Left ventricle myocardium inferior (tissue), 1 donor: ENCODE measurements at regions not wholly inside any gene's neighbourhood (a gene's known extent, or its start where the extent isn't known, plus 50 kb on each side); places are given as distances from the start of the nearest gene placed in this dataset.

Source experiments
- DNase-seq: peaks from one replicate; pipeline ENCODE4 v3.0.0-alpha.2; 2020
- H3K27ac ChIP-seq: fragments of 200-600 bp; replicated peaks from 2 replicates; pipeline ENCODE4 v1.8.0; 2021
- H3K27me3 ChIP-seq: fragments of 200-600 bp; 2 replicates; pipeline ENCODE4 v1.8.0; 2021; ENCODE audit warnings: low read depth
- H3K36me3 ChIP-seq: fragments of 200-600 bp; 2 replicates; pipeline ENCODE4 v1.8.0; 2021
- H3K4me1 ChIP-seq: fragments of 200-600 bp; 2 replicates; pipeline ENCODE4 v1.8.0; 2021
- H3K4me3 ChIP-seq: fragments of 200-600 bp; 2 replicates; pipeline ENCODE4 v1.8.0; 2021; ENCODE audit warnings: mild to moderate bottlenecking, moderate library complexity
- H3K9me3 ChIP-seq: fragments of 200-600 bp; replicated peaks from 2 replicates; pipeline ENCODE4 v1.8.0; 2021
- CTCF ChIP-seq: fragments of 200-600 bp; IDR thresholded peaks from 2 replicates; pipeline ENCODE4 v1.8.0; 2021; ENCODE audit warnings: antibody characterized with exemption, mild to moderate bottlenecking, borderline replicate concordance
- intact Hi-C: fragments of 100-400 bp; cut with micrococcal nuclease; formaldehyde crosslinking; loops from one replicate; pipeline ENCODE4 v1.11.0; 2022
- donor health status: DM: no; HTN: yes; CAD: no; lungs with severe emphysema.

GRCh38 chr7:106957766-106958165 is 86.7 kb upstream of the PRKAR2B start:
- no peaks in the 10 kb centered on the region for H3K4me1 ChIP-seq
- H3K27ac ChIP-seq: no peak overlapping the region
- H3K9me3 ChIP-seq: peaks cover 3% of the 10 kb centered on the region
- H3K27me3 ChIP-seq: no peaks in the 10 kb centered on the region
- no peak for DNase-seq
- no peak for TF ChIP-seq CTCF
- H3K4me3 ChIP-seq: no peak overlapping the region
- intact Hi-C loops: no loop called here
- no peaks in the 10 kb centered on the region for H3K36me3 ChIP-seq

- Histone ChIP-seq H3K27me3 (no peaks in the 10 kb centered on the region), H3K4me1 (no peaks in the 10 kb centered on the region), H3K9me3 (peaks cover 3% of the 10 kb centered on the region), H3K36me3 (no peaks in the 10 kb centered on the region), H3K4me3 (no peak overlapping the region), H3K27ac (no peak overlapping the region)
- no peak for DNase-seq
- intact Hi-C loops: no loop called here
- TF ChIP-seq CTCF: peak; percentile 10
These were observed 84.8 kb upstream of the PRKAR2B start for GRCh38 chr7:106959753-106960152.

GRCh38 chr7:106962751-106963150 is 81.8 kb upstream of the PRKAR2B start:
- Histone ChIP-seq H3K4me3 (no peak overlapping the region), H3K36me3 (no peaks in the 10 kb centered on the region), H3K27me3 (no peaks in the 10 kb centered on the region), H3K9me3 (no peaks in the 10 kb centered on the region), H3K27ac (no peak overlapping the region), H3K4me1 (no peaks in the 10 kb centered on the region)
- no peak for TF ChIP-seq CTCF
- intact Hi-C loops: no loop called here
- no peak for DNase-seq

GRCh38 chr7:106964466-106964865 is 80.0 kb upstream of the PRKAR2B start:
- TF ChIP-seq CTCF: no peak
- intact Hi-C loops: no loop called here
- H3K36me3 ChIP-seq: no peaks in the 10 kb centered on the region
- no peaks in the 10 kb centered on the region for H3K4me1 ChIP-seq
- no peaks in the 10 kb centered on the region for H3K9me3 ChIP-seq
- no peak overlapping the region for H3K4me3 ChIP-seq
- H3K27me3 ChIP-seq: no peaks in the 10 kb centered on the region
- no peak overlapping the region for H3K27ac ChIP-seq
- no peak for DNase-seq

GRCh38 chr7:106965108-106965507 is 79.4 kb upstream of the PRKAR2B start:
- Histone ChIP-seq H3K27ac (no peak overlapping the region), H3K4me3 (no peak overlapping the region), H3K36me3 (no peaks in the 10 kb centered on the region), H3K4me1 (no peaks in the 10 kb centered on the region), H3K27me3 (no peaks in the 10 kb centered on the region), H3K9me3 (no peaks in the 10 kb centered on the region)
- no peak for TF ChIP-seq CTCF
- DNase-seq: no peak
- intact Hi-C loops: no loop called here

GRCh38 chr7:106966121-106966520 is 78.4 kb upstream of the PRKAR2B start:
- DNase-seq: no peak
- no peak overlapping the region for H3K27ac ChIP-seq
- no peaks in the 10 kb centered on the region for H3K9me3 ChIP-seq
- H3K27me3 ChIP-seq: no peaks in the 10 kb centered on the region
- H3K36me3 ChIP-seq: no peaks in the 10 kb centered on the region
- H3K4me1 ChIP-seq: no peaks in the 10 kb centered on the region
- TF ChIP-seq CTCF: no peak
- intact Hi-C loops: no loop called here
- no peak overlapping the region for H3K4me3 ChIP-seq
